Liver (tissue), 8 donors: ENCODE measurements at regions not wholly inside any gene's neighbourhood (a gene's known extent, or its start where the extent isn't known, plus 50 kb on each side); places are given as distances from the start of the nearest gene placed in this dataset.

Experiments
- DNase-seq: peaks from one replicate; pipeline ENCODE4 v3.0.0-alpha.2; 2017; ENCODE audit warnings: low spot score
- H3K27ac ChIP-seq, 2 donors: one replicate each; pipeline ENCODE4 v1.7.0; 2013; ENCODE audit warnings: inconsistent platforms in 2 of 2, low read length in 2 of 2, control low read depth in 1 of 2, low read depth in 1 of 2, mild to moderate bottlenecking in 1 of 2
- H3K27me3 ChIP-seq, 4 donors: one replicate each; pipeline versions ENCODE4 v1.6.1 to v1.7.0; 2013; ENCODE audit warnings: low read length in 3 of 4, inconsistent platforms in 1 of 4, mild to moderate bottlenecking in 1 of 4, moderate library complexity in 1 of 4; ENCODE audit not compliant: control insufficient read depth in 4 of 4, insufficient read depth in 4 of 4
- H3K36me3 ChIP-seq, 4 donors: one replicate each; pipeline versions ENCODE4 v1.6.1 to v1.7.0; 2013; ENCODE audit warnings: low read length in 3 of 4, mild to moderate bottlenecking in 3 of 4, low read depth in 1 of 4, moderate library complexity in 1 of 4; ENCODE audit not compliant: control insufficient read depth in 4 of 4, insufficient read depth in 3 of 4
- H3K4me1 ChIP-seq, 4 donors: one replicate each; pipeline versions ENCODE4 v1.6.1 to v1.7.0; 2013; ENCODE audit warnings: low read length in 3 of 4, mild to moderate bottlenecking in 3 of 4, moderate library complexity in 1 of 4; ENCODE audit not compliant: control insufficient read depth in 4 of 4, insufficient read depth in 4 of 4
- H3K4me3 ChIP-seq, 3 donors: one replicate each; pipeline versions ENCODE4 v1.6.1 to v1.7.0; 2013; ENCODE audit warnings: low read length in 3 of 3, control low read depth in 1 of 3, low read depth in 1 of 3, mild to moderate bottlenecking in 1 of 3
- H3K9ac ChIP-seq, 2 donors: one replicate each; pipeline ENCODE4 v1.7.0; 2013; ENCODE audit warnings: low read length in 2 of 2, mild to moderate bottlenecking in 2 of 2, moderate library complexity in 2 of 2, control low read depth in 1 of 2, low read depth in 1 of 2
- H3K9me3 ChIP-seq, 4 donors: one replicate each; pipeline versions ENCODE4 v1.6.1 to v1.7.0; 2013; ENCODE audit warnings: low read length in 3 of 4; ENCODE audit not compliant: control insufficient read depth in 4 of 4
- EGR1 ChIP-seq, 2 donors: IDR thresholded peaks; 2 replicates each; pipeline ENCODE4 v1.6.1; 2016 to 2018; ENCODE audit warnings: antibody characterized with exemption in 2 of 2, low read depth in 2 of 2
- GABPA ChIP-seq, 2 donors: IDR thresholded peaks in 1 of 2; conservative IDR thresholded peaks in 1 of 2; 2 replicates each; pipeline ENCODE4 v1.6.1; 2016; ENCODE audit warnings: antibody characterized with exemption in 2 of 2, mild to moderate bottlenecking in 1 of 2, moderate library complexity in 1 of 2
- RAD21 ChIP-seq, 2 donors: IDR thresholded peaks; 2 replicates each; pipeline ENCODE4 v1.6.1; 2016; ENCODE audit warnings: antibody characterized with exemption in 2 of 2, mild to moderate bottlenecking in 2 of 2
- RXRA ChIP-seq, 2 donors: IDR thresholded peaks; 2 replicates each; pipeline ENCODE4 v1.6.1; 2017 to 2018; ENCODE audit warnings: antibody characterized with exemption in 2 of 2, mild to moderate bottlenecking in 1 of 2
- TAF1 ChIP-seq: conservative IDR thresholded peaks from 2 replicates; pipeline ENCODE4 v1.6.1; 2016; ENCODE audit warnings: antibody characterized with exemption, mild to moderate bottlenecking
- YY1 ChIP-seq: IDR thresholded peaks from 2 replicates; pipeline ENCODE4 v1.6.1; 2016; ENCODE audit warnings: antibody characterized with exemption, mild to moderate bottlenecking
- WGBS: extraction: QIAGEN DNeasy Blood & Tissue Kit; methylation state at CpG from one replicate; pipeline ENCODE4 v1.1.7; 2013; 5-methylcytosine and 5-hydroxymethylcytosine counted together
- TF ChIP-seq, protein P1 (sequence below): fragments of 150-350 bp; IDR thresholded peaks from 2 replicates; pipeline ENCODE4 v1.5.1; 2017; ENCODE audit warnings: improper control_type of control experiment, low read depth, low read length; ENCODE audit not compliant: missing input control
- TF ChIP-seq, protein P2 (sequence below): IDR thresholded peaks from 2 replicates; pipeline ENCODE4 v1.6.1; 2016; ENCODE audit warnings: antibody characterized with exemption
- TF ChIP-seq, protein P3 (sequence below): IDR thresholded peaks from 2 replicates; pipeline ENCODE4 v1.6.1; 2016; ENCODE audit warnings: antibody characterized with exemption
- TF ChIP-seq, protein P4 (sequence below): IDR thresholded peaks from 2 replicates; pipeline ENCODE4 v1.6.1; 2016; ENCODE audit warnings: antibody characterized with exemption
- donor health status: healthy.
- donor health status: healthy.
- donor health status: healthy.
- donor health status: healthy.
- donor health status: healthy.

DNA sequence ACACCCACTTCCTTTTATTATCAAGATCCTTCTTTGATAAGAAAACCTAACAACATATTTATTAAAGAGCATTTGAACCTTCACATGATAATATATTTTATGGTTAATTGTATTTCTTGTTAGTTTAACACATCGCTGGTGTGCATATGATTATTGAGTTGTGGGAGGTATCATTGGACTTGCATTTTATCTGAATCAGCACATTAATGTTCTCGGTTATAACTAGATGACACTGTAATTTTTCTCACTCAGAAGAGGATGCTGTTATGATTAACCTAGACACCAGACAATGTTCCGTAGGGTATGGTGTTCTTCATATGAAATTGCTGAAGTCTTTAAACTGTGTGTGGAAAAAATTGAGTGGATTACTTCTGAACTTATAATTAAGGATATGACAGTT, 1188.3 kb upstream of the EPHA6 start:
- no peaks in the 10 kb centered on the region for H3K4me1 ChIP-seq
- H3K36me3 ChIP-seq: no peaks in the 10 kb centered on the region
- no peak for DNase-seq
- TF ChIP-seq, protein P1, sequence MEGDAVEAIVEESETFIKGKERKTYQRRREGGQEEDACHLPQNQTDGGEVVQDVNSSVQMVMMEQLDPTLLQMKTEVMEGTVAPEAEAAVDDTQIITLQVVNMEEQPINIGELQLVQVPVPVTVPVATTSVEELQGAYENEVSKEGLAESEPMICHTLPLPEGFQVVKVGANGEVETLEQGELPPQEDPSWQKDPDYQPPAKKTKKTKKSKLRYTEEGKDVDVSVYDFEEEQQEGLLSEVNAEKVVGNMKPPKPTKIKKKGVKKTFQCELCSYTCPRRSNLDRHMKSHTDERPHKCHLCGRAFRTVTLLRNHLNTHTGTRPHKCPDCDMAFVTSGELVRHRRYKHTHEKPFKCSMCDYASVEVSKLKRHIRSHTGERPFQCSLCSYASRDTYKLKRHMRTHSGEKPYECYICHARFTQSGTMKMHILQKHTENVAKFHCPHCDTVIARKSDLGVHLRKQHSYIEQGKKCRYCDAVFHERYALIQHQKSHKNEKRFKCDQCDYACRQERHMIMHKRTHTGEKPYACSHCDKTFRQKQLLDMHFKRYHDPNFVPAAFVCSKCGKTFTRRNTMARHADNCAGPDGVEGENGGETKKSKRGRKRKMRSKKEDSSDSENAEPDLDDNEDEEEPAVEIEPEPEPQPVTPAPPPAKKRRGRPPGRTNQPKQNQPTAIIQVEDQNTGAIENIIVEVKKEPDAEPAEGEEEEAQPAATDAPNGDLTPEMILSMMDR: no peak
- no peak for TF ChIP-seq EGR1 (IDR thresholded peaks at IDR 0.05; ENCODE audit: low read depth in 2 of 2)
- TF ChIP-seq, protein P2, sequence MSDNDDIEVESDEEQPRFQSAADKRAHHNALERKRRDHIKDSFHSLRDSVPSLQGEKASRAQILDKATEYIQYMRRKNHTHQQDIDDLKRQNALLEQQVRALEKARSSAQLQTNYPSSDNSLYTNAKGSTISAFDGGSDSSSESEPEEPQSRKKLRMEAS: no peak
- no peak overlapping the region for H3K27ac ChIP-seq
- no peak overlapping the region for H3K9ac ChIP-seq
- 85% methylated on average over 3 of the region's 3 CpGs for WGBS
- H3K4me3 ChIP-seq: no peak overlapping the region
- no peaks in the 10 kb centered on the region for H3K27me3 ChIP-seq
- H3K9me3 ChIP-seq: no peaks in the 10 kb centered on the region

DNA sequence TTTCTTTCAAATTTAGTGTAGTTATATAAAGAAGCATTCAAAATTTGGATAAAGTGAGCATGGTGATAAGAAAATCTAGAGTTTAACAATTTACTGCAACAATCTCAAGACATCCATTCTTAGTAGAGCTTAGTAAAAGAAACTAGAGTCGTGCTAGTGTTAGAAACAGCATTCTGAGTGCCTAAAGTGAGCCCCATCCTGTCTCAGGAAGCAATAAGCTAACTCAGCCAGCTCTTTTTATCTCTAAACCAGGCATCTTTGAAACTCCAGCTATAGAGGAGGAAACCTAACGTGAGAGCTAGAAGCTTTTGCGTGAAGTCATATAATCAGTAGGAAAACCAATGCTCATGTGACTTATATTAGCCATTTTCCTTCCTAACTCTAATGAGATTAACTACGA, 1187.1 kb upstream of the EPHA6 start:
- Histone ChIP-seq H3K4me3 (no peak overlapping the region), H3K27ac (no peak overlapping the region), H3K9me3 (no peaks in the 10 kb centered on the region), H3K36me3 (no peaks in the 10 kb centered on the region), H3K27me3 (no peaks in the 10 kb centered on the region), H3K9ac (no peak overlapping the region), H3K4me1 (no peaks in the 10 kb centered on the region)
- WGBS: 52% methylated on average over 4 of the region's 4 CpGs
- DNase-seq: no peak
- TF ChIP-seq YY1: no peak
- TF ChIP-seq, protein P3, sequence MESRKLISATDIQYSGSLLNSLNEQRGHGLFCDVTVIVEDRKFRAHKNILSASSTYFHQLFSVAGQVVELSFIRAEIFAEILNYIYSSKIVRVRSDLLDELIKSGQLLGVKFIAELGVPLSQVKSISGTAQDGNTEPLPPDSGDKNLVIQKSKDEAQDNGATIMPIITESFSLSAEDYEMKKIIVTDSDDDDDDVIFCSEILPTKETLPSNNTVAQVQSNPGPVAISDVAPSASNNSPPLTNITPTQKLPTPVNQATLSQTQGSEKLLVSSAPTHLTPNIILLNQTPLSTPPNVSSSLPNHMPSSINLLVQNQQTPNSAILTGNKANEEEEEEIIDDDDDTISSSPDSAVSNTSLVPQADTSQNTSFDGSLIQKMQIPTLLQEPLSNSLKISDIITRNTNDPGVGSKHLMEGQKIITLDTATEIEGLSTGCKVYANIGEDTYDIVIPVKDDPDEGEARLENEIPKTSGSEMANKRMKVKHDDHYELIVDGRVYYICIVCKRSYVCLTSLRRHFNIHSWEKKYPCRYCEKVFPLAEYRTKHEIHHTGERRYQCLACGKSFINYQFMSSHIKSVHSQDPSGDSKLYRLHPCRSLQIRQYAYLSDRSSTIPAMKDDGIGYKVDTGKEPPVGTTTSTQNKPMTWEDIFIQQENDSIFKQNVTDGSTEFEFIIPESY: no peak
- TF ChIP-seq TAF1: no peak
- TF ChIP-seq, protein P2: no peak
- TF ChIP-seq, protein P4, sequence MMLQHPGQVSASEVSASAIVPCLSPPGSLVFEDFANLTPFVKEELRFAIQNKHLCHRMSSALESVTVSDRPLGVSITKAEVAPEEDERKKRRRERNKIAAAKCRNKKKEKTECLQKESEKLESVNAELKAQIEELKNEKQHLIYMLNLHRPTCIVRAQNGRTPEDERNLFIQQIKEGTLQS: no peak
- no peak for TF ChIP-seq RXRA (IDR thresholded peaks at IDR 0.05)
- TF ChIP-seq GABPA (IDR thresholded peaks at IDR 0.05 in 1 of 2, conservative IDR thresholded peaks at IDR 0.05 in 1 of 2): no peak

DNA sequence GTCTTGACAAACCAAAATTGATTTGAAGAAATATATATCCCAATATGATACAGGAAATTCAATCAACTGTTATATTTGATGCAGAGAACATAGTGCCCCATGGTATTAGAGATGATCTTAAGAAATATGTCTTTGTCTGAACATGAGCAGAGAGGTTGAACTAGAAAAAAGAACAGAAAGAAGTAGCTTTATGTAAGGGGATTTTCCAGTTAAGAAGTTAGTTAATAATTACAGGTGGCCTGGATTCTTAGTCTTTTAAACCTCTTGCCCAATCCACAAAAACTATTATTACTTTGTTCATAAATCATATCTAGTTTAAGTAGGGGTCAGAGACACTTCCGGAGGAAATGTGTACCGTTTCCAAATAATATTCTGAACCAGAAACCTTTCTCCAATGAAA, 1186.7 kb upstream of the EPHA6 start:
- no peak for TF ChIP-seq RAD21 (IDR thresholded peaks at IDR 0.05)
- Histone ChIP-seq H3K9ac (no peak overlapping the region), H3K36me3 (no peaks in the 10 kb centered on the region), H3K9me3 (no peaks in the 10 kb centered on the region), H3K4me1 (no peaks in the 10 kb centered on the region), H3K4me3 (no peak overlapping the region), H3K27ac (no peak overlapping the region), H3K27me3 (no peaks in the 10 kb centered on the region)
- DNase-seq: no peak
- 74% methylated on average over 2 of the region's 2 CpGs for WGBS
